ENCODE measurements at regions not wholly inside any gene's neighbourhood (a gene's known extent, or its start where the extent isn't known, plus 50 kb on each side); places are given as distances from the start of the nearest gene placed in this dataset.
"Not testable (repeated sequence)": the region's sequence is repeated elsewhere in the genome, so short reads cannot be mapped to it uniquely, and the experiment has no call there.

- in situ Hi-C loops (cut with HindIII; ENCODE audit: low pct_unique_long_range_greater_than_20kb, low sequenced_read_pairs): no loop called here
- no peak for DNase-seq (ENCODE audit: low read depth, low spot score)
Observed at GRCh38 chr9:93801581-93802284, 153.4 kb downstream of the BARX1 start.

GRCh38 chr9:93801120-93801519 lies 154.0 kb downstream of the BARX1 start:
- no peak for DNase-seq (ENCODE audit: low read depth, low spot score)
- in situ Hi-C loops (cut with HindIII; ENCODE audit: low pct_unique_long_range_greater_than_20kb, low sequenced_read_pairs): no loop called here

- in situ Hi-C loops (cut with HindIII; ENCODE audit: low pct_unique_long_range_greater_than_20kb, low sequenced_read_pairs): no loop called here
- no peak for DNase-seq (ENCODE audit: low read depth, low spot score)
Observed at GRCh38 chr9:93792358-93792757, 162.8 kb downstream of the BARX1 start.

GRCh38 chr9:93786204-93786603 lies 169.0 kb downstream of the BARX1 start:
- in situ Hi-C loops (cut with HindIII; ENCODE audit: low pct_unique_long_range_greater_than_20kb, low sequenced_read_pairs): no loop called here
- no peak for DNase-seq (ENCODE audit: low read depth, low spot score)

- no peak for DNase-seq (ENCODE audit: low read depth, low spot score)
- in situ Hi-C loops (cut with HindIII; ENCODE audit: low pct_unique_long_range_greater_than_20kb, low sequenced_read_pairs): no loop called here
Observed at GRCh38 chr9:93776873-93777272, 178.3 kb downstream of the BARX1 start.

GRCh38 chr9:93776256-93776655 lies 178.9 kb downstream of the BARX1 start:
- in situ Hi-C loops (cut with HindIII; ENCODE audit: low pct_unique_long_range_greater_than_20kb, low sequenced_read_pairs): no loop called here
- DNase-seq (ENCODE audit: low read depth, low spot score): no peak

- no peak for DNase-seq (ENCODE audit: low read depth, low spot score)
- in situ Hi-C loops (cut with HindIII; ENCODE audit: low pct_unique_long_range_greater_than_20kb, low sequenced_read_pairs): no loop called here
Observed at GRCh38 chr9:93774331-93775102, 180.6 kb downstream of the BARX1 start.

- in situ Hi-C loops (cut with HindIII; ENCODE audit: low pct_unique_long_range_greater_than_20kb, low sequenced_read_pairs): no loop called here
- no peak for DNase-seq (ENCODE audit: low read depth, low spot score)
Observed at GRCh38 chr9:93771276-93771675, 183.9 kb downstream of the BARX1 start.

GRCh38 chr9:93761822-93762221 lies 185.4 kb downstream of the PHF2 start:
- in situ Hi-C loops (cut with HindIII; ENCODE audit: low pct_unique_long_range_greater_than_20kb, low sequenced_read_pairs): no loop called here
- DNase-seq (ENCODE audit: low read depth, low spot score): no peak

GRCh38 chr9:93750045-93750444 lies 173.7 kb downstream of the PHF2 start:
- no peak for DNase-seq (ENCODE audit: low read depth, low spot score)
- in situ Hi-C loops (cut with HindIII; ENCODE audit: low pct_unique_long_range_greater_than_20kb, low sequenced_read_pairs): no loop called here

- DNase-seq (ENCODE audit: low read depth, low spot score); in situ Hi-C loops (cut with HindIII; ENCODE audit: low pct_unique_long_range_greater_than_20kb, low sequenced_read_pairs): not testable (repeated sequence)
Observed at GRCh38 chr9:93748827-93749226, 172.4 kb downstream of the PHF2 start.

GRCh38 chr9:93731963-93732362 lies 155.6 kb downstream of the PHF2 start:
- in situ Hi-C loops (cut with HindIII; ENCODE audit: low pct_unique_long_range_greater_than_20kb, low sequenced_read_pairs): no loop called here

GRCh38 chr9:93730648-93731047 lies 154.3 kb downstream of the PHF2 start:
- in situ Hi-C loops (cut with HindIII; ENCODE audit: low pct_unique_long_range_greater_than_20kb, low sequenced_read_pairs): no loop called here

More at GRCh38 chr9:93731963-93732362, 155.6 kb downstream of the PHF2 start:
- no peak for DNase-seq (ENCODE audit: low read depth, low spot score)

GRCh38 chr9:93730217-93730616 lies 153.8 kb downstream of the PHF2 start:
- DNase-seq (ENCODE audit: low read depth, low spot score): no peak
- in situ Hi-C loops (cut with HindIII; ENCODE audit: low pct_unique_long_range_greater_than_20kb, low sequenced_read_pairs): no loop called here

More at GRCh38 chr9:93730648-93731047, 154.3 kb downstream of the PHF2 start:
- no peak for DNase-seq (ENCODE audit: low read depth, low spot score)

Small RNAs in the stretch of these regions (small RNA-seq; reads per million reads assigned to genes)
- 0 reads per million in 2 experiments for gene MIR4291

All from SK-MEL-5 (cell line).